Stimulated activated CD4-positive, alpha-beta T cell treated with anti-CD3 and anti-CD28 coated beads, Interleukin-1b, Interleukin-23, amount 100 ng/mL, for 4 hours (primary cell): ENCODE measurements at regions not wholly inside any gene's neighbourhood (a gene's known extent, or its start where the extent isn't known, plus 50 kb on each side); places are given as distances from the start of the nearest gene placed in this dataset.
"Not testable (repeated sequence)": the region's sequence is repeated elsewhere in the genome, so short reads cannot be mapped to it uniquely, and the experiment has no call there.

ENCODE experiments used
- DNase-seq, 2 donors: peaks; one replicate each; pipeline ENCODE4 v3.0.0-alpha.2; 2020; ENCODE audit warnings: low read depth in 2 of 2

GRCh38 chr7:51629206-51629605 is 312.6 kb upstream of the COBL start:
- DNase-seq: no peak

GRCh38 chr7:51621956-51622355 is 305.3 kb upstream of the COBL start:
- DNase-seq: no peak

GRCh38 chr7:51620706-51621105 is 304.1 kb upstream of the COBL start:
- no peak for DNase-seq

DNA sequence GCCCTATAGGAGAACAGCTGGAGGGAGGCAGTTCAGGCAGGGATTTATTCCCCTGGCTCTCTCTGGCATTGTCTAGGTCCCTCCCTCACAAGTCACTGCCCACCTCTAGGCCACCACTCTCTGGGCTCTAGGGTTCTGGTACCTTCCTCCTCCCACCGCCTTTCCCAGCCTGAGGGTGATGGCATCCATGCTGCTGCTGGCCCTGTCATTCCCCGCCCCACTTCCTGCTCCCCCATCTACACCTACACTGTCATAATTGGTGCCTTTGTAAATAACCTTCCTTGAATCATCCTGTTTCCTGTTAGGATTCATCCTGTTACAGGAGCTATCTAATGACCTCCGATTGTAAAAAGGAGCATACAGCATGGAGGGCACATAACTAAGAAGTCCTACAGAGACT is 303.3 kb upstream of the COBL start:
- no peak for DNase-seq

DNA sequence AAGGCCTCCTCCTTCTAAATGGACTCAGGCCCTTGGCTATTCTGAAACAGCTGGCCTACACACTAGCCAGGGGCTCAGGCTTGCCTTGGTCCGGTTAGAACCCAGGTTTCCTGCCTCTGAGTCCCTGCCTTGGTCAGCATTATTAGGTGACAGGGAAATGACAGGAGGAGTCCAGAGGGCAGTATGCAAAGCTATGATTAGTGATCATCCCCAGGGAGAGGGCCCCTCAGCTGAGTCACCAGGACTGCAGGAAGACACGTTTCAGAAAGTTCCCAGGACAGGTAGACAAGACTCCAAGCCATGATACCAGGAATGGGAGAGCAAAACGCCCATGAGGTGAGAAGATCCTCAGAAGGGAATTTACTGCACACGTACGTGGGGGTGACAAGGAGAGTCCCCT is 301.1 kb upstream of the COBL start:
- no peak for DNase-seq

GRCh38 chr7:51613911-51614357 is 297.3 kb upstream of the COBL start:
- DNase-seq: no peak

DNA sequence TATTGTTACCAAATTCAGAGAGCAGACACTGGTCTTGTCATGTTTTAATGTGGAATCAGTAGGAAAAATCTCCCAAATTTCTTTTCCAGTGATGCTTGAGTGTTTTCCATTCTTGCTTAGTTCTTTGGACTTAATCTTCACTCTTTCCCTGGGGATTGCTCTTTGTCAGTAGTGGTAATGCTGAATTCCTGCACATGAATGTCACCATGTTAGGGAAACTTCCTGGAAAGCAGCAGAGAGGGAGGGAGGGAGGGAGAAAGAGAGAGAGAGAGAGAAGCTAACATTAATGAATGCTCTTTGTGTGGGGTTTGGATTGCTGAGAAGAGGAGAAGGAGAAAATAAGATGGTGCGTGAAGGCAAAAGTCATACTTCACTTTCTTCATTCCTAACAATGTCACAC is 295.3 kb upstream of the COBL start:
- DNase-seq: no peak

DNA sequence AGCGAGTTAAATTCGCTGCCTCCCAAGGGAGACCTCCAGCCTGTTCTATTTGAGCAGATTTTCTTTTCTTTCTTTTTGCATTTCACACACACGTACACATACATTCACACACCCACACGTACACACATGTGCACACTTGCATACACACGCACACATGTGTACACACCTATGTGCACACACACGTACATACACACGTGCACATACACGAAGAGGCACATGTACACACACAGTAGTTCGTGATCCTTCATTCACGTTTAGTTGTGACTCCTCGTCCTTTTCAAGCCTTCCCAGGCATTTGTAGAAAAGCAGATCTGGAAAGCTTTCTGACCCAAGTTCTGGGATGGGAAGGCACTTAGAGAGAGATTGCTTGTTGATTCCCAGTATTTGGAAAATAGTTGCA is 290.8 kb upstream of the COBL start:
- DNase-seq: no peak

- no peak for DNase-seq
Observed at GRCh38 chr7:51606601-51607154, 290.1 kb upstream of the COBL start.

GRCh38 chr7:51602376-51602775 is 285.8 kb upstream of the COBL start:
- no peak for DNase-seq

DNA sequence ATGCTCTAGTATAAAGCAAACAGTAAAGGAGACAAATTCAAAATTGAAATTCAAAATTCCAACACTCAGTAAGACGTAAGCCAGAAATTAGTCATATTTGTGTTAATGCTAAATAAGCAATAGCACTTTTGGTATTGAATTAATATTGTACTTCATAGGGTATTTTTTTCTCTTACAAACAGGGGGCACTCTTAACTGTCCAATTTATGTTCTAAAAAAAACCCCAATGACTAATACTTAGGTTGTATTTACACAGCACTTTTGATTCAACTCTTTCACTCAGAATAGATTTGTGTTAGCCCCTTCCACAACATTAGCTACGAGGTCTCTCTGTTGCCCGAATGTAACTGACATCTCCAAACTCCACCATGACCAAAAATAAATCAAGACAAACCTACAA is 284.9 kb upstream of the COBL start:
- DNase-seq: no peak

- not testable (repeated sequence) for DNase-seq
Observed at GRCh38 chr7:51599935-51600334, 283.3 kb upstream of the COBL start.

DNA sequence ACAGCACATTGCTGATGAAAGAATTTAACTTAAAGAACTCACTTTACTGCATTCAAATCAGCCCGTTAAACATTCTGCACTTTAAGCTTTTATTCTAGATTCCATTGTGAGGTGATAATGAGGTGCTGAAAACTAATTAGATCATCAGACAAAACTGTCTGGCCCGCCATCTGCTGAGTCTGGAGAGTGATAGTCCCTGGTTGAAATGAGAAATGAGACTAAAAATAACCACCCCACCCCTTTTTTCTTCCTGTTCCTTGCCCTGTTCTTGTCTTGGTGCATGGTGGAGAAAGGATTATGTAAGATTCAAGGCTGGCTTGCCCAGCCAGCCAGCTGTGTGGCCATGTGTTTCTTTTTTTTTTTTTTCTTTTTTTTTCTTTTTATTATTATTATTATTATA is 277.0 kb upstream of the COBL start:
- DNase-seq: no peak

DNA sequence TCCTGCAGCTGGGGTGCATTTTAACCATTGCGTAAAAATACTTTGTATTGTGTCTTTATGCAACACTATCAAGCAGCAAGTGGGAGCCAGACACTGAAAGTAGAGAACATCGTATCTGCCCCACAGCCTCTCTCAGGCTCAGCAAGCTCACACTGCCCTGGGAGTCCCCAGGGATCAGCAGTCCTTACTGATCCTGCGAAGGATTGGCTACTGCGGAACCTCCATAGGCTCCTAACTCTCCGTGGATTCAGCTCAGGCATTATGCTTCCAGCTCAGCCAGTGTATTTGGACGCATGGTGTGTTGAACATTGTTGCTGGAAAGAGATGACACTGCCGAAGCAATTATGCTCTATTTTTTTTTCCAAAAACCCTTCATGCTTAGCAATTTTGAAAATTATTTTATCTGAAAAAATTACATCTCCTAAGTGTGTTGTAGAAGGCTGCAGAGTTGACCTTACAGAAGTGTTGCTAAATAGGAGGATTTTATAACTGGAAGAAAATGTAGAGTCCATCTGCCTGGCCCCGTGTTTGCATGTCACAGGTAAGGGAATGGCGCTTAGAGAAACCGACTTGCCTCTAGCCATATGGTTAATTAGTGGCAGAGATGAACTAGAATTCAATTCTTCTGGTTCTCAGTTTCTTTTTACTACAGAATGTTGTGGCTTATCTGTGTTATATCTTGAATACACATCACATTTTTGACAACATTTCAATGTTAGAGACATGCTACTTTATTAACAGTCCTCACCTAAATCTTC is 276.4 kb upstream of the COBL start:
- DNase-seq: no peak

GRCh38 chr7:51591223-51591622 is 274.6 kb upstream of the COBL start:
- no peak for DNase-seq

DNA sequence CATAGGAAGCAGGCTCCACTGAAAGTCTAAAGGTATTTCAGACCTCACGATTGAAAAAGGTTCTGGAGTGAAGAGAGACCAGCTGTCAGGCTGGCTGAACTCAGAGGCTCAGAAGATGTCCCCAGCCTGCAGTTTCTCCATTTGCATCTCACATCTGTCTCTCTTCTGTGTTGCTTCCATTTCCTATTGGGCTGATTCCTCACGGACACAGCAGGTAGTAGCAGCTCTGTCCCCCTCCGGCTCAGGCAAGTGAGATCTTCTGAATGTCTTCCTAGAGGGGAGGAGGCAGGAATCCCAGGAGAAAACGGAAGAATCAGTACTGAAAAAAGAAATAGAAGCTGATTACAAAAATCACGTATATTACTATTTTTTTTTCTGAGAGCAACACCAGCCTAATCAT is 274.1 kb upstream of the COBL start:
- DNase-seq: no peak

- no peak for DNase-seq
Observed at GRCh38 chr7:51589111-51589510, 272.5 kb upstream of the COBL start.

- no peak for DNase-seq
Observed at GRCh38 chr7:51587604-51588003, 271.0 kb upstream of the COBL start.

GRCh38 chr7:51577390-51577789 is 260.8 kb upstream of the COBL start:
- DNase-seq: no peak

DNA sequence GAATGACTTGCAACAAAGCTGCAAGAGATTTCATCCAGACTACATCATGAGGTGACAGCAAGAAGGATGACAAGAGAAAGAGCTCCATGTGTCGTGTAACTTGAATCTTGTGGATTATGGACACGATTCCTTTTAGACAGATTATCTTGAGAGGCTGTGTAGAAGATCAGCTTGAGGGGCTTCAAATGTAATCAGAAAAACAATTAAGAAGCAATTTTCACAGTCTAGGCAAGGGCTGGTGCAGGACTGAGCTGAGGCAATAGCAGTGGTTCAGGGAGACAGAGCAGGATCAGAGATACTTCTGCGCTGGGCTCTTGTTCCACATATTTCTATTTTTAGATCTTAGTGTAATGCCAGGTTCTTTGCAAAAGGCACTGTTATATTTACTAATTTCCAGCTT is 253.0 kb upstream of the COBL start:
- no peak for DNase-seq

DNA sequence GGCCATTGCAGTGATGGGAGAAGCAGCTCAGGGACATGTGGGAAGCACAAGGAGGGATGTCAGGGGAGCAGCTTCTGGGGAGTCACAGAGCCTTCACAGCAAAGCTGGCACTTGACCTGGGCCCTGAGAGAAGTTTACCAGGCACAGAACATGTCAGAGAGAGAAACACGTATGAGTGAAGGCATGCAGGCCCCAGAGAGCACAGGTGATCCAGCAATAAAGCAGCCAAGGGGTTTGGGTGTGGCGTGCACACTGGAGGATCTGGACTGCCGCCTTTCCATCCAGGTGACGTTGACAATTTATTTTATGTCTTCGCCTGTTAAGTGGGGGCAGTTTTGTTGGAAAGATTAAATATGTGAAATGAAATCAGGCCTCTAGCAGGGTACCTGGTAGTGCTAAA is 252.6 kb upstream of the COBL start:
- no peak for DNase-seq

- no peak for DNase-seq
Observed at GRCh38 chr7:51551070-51551469, 234.5 kb upstream of the COBL start.

- DNase-seq: no peak
Observed at GRCh38 chr7:51545131-51545530, 228.5 kb upstream of the COBL start.
